ENCODE measurements at regions not wholly inside any gene's neighbourhood (a gene's known extent, or its start where the extent isn't known, plus 50 kb on each side); places are given as distances from the start of the nearest gene placed in this dataset.

GRCh38 chr5:74948031-74948546, 81.9 kb upstream of the FAM169A start:
- Mint-ChIP-seq H3K27me3 (ENCODE audit: low read depth) (peaks cover 2% of the 10 kb centered on the region), H3K4me1 (ENCODE audit: low read depth) (peaks cover 4% of the 10 kb centered on the region), H3K36me3 (ENCODE audit: insufficient read depth) (no peaks in the 10 kb centered on the region), H3K9me3 (no peaks in the 10 kb centered on the region), H3K4me3 (no peak overlapping the region)
- no peak for DNase-seq
- ATAC-seq = no peak

GRCh38 chr5:74946471-74946870, 80.3 kb upstream of the FAM169A start:
- peaks cover 2% of the 10 kb centered on the region for H3K27me3 Mint-ChIP-seq (ENCODE audit: low read depth)
- DNase-seq (no peak), ATAC-seq (no peak)
- H3K4me3 Mint-ChIP-seq = no peak overlapping the region
- no peaks in the 10 kb centered on the region for H3K9me3 Mint-ChIP-seq
- no peaks in the 10 kb centered on the region for H3K36me3 Mint-ChIP-seq (ENCODE audit: insufficient read depth)
- peaks cover 4% of the 10 kb centered on the region for H3K4me1 Mint-ChIP-seq (ENCODE audit: low read depth)

- H3K27me3 Mint-ChIP-seq (ENCODE audit: low read depth) = peaks cover 2% of the 10 kb centered on the region
- no peak overlapping the region for H3K4me3 Mint-ChIP-seq
- H3K4me1 Mint-ChIP-seq (ENCODE audit: low read depth) = peaks cover 4% of the 10 kb centered on the region
- DNase-seq (no peak), ATAC-seq (peak; percentile 85 to 93)
- no peaks in the 10 kb centered on the region for H3K36me3 Mint-ChIP-seq (ENCODE audit: insufficient read depth)
- no peaks in the 10 kb centered on the region for H3K9me3 Mint-ChIP-seq
Measured at GRCh38 chr5:74945561-74946165, 79.5 kb upstream of the FAM169A start.

GRCh38 chr5:74943905-74944304, 77.7 kb upstream of the FAM169A start:
- Mint-ChIP-seq H3K27me3 (ENCODE audit: low read depth) (peaks cover 2% of the 10 kb centered on the region), H3K4me1 (ENCODE audit: low read depth) (peaks cover 4% of the 10 kb centered on the region), H3K9me3 (no peaks in the 10 kb centered on the region), H3K36me3 (ENCODE audit: insufficient read depth) (no peaks in the 10 kb centered on the region), H3K4me3 (no peak overlapping the region)
- ATAC-seq = no peak
- no peak for DNase-seq

GRCh38 chr5:74942622-74943286, 76.6 kb upstream of the FAM169A start:
- peaks cover 2% of the 10 kb centered on the region for H3K27me3 Mint-ChIP-seq (ENCODE audit: low read depth)
- H3K4me3 Mint-ChIP-seq = no peak overlapping the region
- no peak for DNase-seq
- no peak for ATAC-seq
- no peaks in the 10 kb centered on the region for H3K36me3 Mint-ChIP-seq (ENCODE audit: insufficient read depth)
- peaks cover 11% of the 10 kb centered on the region for H3K4me1 Mint-ChIP-seq (ENCODE audit: low read depth)
- H3K9me3 Mint-ChIP-seq = no peaks in the 10 kb centered on the region

GRCh38 chr5:74940782-74941353, 74.7 kb upstream of the FAM169A start:
- Mint-ChIP-seq H3K4me1 (ENCODE audit: low read depth) (peaks cover 13% of the 10 kb centered on the region), H3K36me3 (ENCODE audit: insufficient read depth) (no peaks in the 10 kb centered on the region), H3K9me3 (no peaks in the 10 kb centered on the region), H3K4me3 (no peak overlapping the region), H3K27me3 (ENCODE audit: low read depth) (peaks cover 2% of the 10 kb centered on the region)
- ATAC-seq (no peak), DNase-seq (no peak)

- ATAC-seq = no peak
- Mint-ChIP-seq H3K9me3 (no peaks in the 10 kb centered on the region), H3K4me3 (no peak overlapping the region), H3K4me1 (ENCODE audit: low read depth) (peaks cover 28% of the 10 kb centered on the region), H3K36me3 (ENCODE audit: insufficient read depth) (no peaks in the 10 kb centered on the region), H3K27me3 (ENCODE audit: low read depth) (no peaks in the 10 kb centered on the region)
- no peak for DNase-seq
Measured at GRCh38 chr5:74938250-74938933, 72.2 kb upstream of the FAM169A start.

GRCh38 chr5:74935752-74936091, 69.5 kb upstream of the FAM169A start:
- no peaks in the 10 kb centered on the region for H3K36me3 Mint-ChIP-seq (ENCODE audit: insufficient read depth)
- H3K4me3 Mint-ChIP-seq = peak overlapping the region; percentile 58
- no peaks in the 10 kb centered on the region for H3K27me3 Mint-ChIP-seq (ENCODE audit: low read depth)
- DNase-seq (no peak), ATAC-seq (peak; percentile 4 to 23)
- H3K4me1 Mint-ChIP-seq (ENCODE audit: low read depth) = peaks cover 28% of the 10 kb centered on the region
- H3K9me3 Mint-ChIP-seq = no peaks in the 10 kb centered on the region

- no peaks in the 10 kb centered on the region for H3K27me3 Mint-ChIP-seq (ENCODE audit: low read depth)
- no peaks in the 10 kb centered on the region for H3K36me3 Mint-ChIP-seq (ENCODE audit: insufficient read depth)
- peak; percentile 81 to 85 for ATAC-seq
- no peak for DNase-seq
- H3K4me1 Mint-ChIP-seq (ENCODE audit: low read depth) = peaks cover 28% of the 10 kb centered on the region
- peak overlapping the region; percentile 58 for H3K4me3 Mint-ChIP-seq
- no peaks in the 10 kb centered on the region for H3K9me3 Mint-ChIP-seq
Measured at GRCh38 chr5:74934949-74935751, 69.0 kb upstream of the FAM169A start.

- ATAC-seq (no peak), DNase-seq (no peak)
- Mint-ChIP-seq H3K36me3 (ENCODE audit: insufficient read depth) (no peaks in the 10 kb centered on the region), H3K9me3 (no peaks in the 10 kb centered on the region), H3K4me1 (ENCODE audit: low read depth) (no peaks in the 10 kb centered on the region), H3K4me3 (no peak overlapping the region), H3K27me3 (ENCODE audit: low read depth) (no peaks in the 10 kb centered on the region)
Measured at GRCh38 chr5:74927336-74927735, 61.1 kb upstream of the FAM169A start.

GRCh38 chr5:74919487-74919886, 53.3 kb upstream of the FAM169A start:
- Mint-ChIP-seq H3K4me3 (no peak overlapping the region), H3K27me3 (ENCODE audit: low read depth) (peaks cover 1% of the 10 kb centered on the region), H3K36me3 (ENCODE audit: insufficient read depth) (no peaks in the 10 kb centered on the region), H3K9me3 (no peaks in the 10 kb centered on the region), H3K4me1 (ENCODE audit: low read depth) (no peaks in the 10 kb centered on the region)
- ATAC-seq = peak in 1 of 2 donors; percentile 48
- no peak for DNase-seq

GRCh38 chr5:74919041-74919440, 52.9 kb upstream of the FAM169A start:
- DNase-seq (no peak), ATAC-seq (no peak)
- Mint-ChIP-seq H3K27me3 (ENCODE audit: low read depth) (peaks cover 1% of the 10 kb centered on the region), H3K36me3 (ENCODE audit: insufficient read depth) (no peaks in the 10 kb centered on the region), H3K4me1 (ENCODE audit: low read depth) (no peaks in the 10 kb centered on the region), H3K9me3 (no peaks in the 10 kb centered on the region), H3K4me3 (no peak overlapping the region)

- no peak overlapping the region for H3K4me3 Mint-ChIP-seq
- no peaks in the 10 kb centered on the region for H3K36me3 Mint-ChIP-seq (ENCODE audit: insufficient read depth)
- H3K4me1 Mint-ChIP-seq (ENCODE audit: low read depth) = no peaks in the 10 kb centered on the region
- H3K27me3 Mint-ChIP-seq (ENCODE audit: low read depth) = peaks cover 1% of the 10 kb centered on the region
- H3K9me3 Mint-ChIP-seq = no peaks in the 10 kb centered on the region
- no peak for DNase-seq
- no peak for ATAC-seq
Measured at GRCh38 chr5:74918232-74918669, 52.1 kb upstream of the FAM169A start.

All from activated T-cell treated with anti-CD3 and anti-CD28 coated beads, Interleukin-2, amount 50 U/mL, for 4 hours (primary cell).